Ovary (tissue), 3 donors: ENCODE measurements at regions not wholly inside any gene's neighbourhood (a gene's known extent, or its start where the extent isn't known, plus 50 kb on each side); places are given as distances from the start of the nearest gene placed in this dataset.

Experiments used
- CTCF ChIP-seq, 3 donors: fragments of 450-650 bp in 2 of 3; fragments of 200-600 bp in 1 of 3; IDR thresholded peaks; one replicate each; pipeline versions ENCODE4 v1.5.1 to v1.8.0; 2016 to 2022; ENCODE audit warnings: antibody characterized with exemption in 3 of 3, mild to moderate bottlenecking in 1 of 3
- EP300 ChIP-seq: sonication (generic); formaldehyde crosslinking; IDR thresholded peaks from one replicate; pipeline ENCODE4 v1.6.1; 2017; ENCODE audit warnings: antibody characterized with exemption
- POLR2A ChIP-seq: fragments of 450-650 bp; IDR thresholded peaks from one replicate; pipeline ENCODE4 v1.6.1; 2017; ENCODE audit warnings: antibody characterized with exemption, mild to moderate bottlenecking, moderate library complexity
- donor health status: DM: no; HTN: no; CAD: no.

DNA sequence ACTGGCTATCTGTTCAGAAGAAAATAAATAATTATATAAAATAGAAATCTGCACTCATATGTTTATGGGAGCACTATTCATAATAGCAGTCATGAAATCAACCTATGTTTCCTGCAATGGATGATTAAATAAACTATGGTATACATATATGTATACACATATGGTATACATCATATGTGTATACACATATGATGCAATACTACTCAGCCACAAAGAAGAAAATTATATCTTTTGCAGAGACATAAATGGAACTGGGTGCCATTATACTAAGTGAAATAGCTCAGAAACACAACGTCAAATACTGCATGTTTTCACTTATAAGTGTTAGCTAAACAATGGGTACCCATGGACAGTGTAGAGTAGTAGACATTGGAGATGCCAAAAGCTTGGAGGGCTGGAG is 381.2 kb upstream of the LRFN5 start:
- no peak for TF ChIP-seq CTCF (IDR thresholded peaks at IDR 0.05)
- TF ChIP-seq POLR2A: no peak
- no peak for TF ChIP-seq EP300
